Prostate gland (tissue), 2 donors: ENCODE measurements at regions not wholly inside any gene's neighbourhood (a gene's known extent, or its start where the extent isn't known, plus 50 kb on each side); places are given as distances from the start of the nearest gene placed in this dataset.

ENCODE experiments used
- CTCF ChIP-seq, 4 experiments: fragments of 200-600 bp in 2 of 4; fragments of 450-650 bp in 2 of 4; sonication (generic) in 2 of 4; IDR thresholded peaks; 1 replicate in 3 of 4; 2 replicates in 1 of 4; pipeline ENCODE4 v1.5.1; 2016 to 2019; ENCODE audit warnings: antibody characterized with exemption in 4 of 4, mild to moderate bottlenecking in 2 of 4, moderate library complexity in 2 of 4
- POLR2A ChIP-seq: fragments of 450-650 bp; IDR thresholded peaks from one replicate; pipeline ENCODE4 v1.6.1; 2016; ENCODE audit warnings: antibody characterized with exemption, mild to moderate bottlenecking
- POLR2AphosphoS5 ChIP-seq: sonication (generic); formaldehyde crosslinking; IDR thresholded peaks from one replicate; pipeline ENCODE4 v1.6.1; 2017; ENCODE audit warnings: antibody characterized with exemption

DNA sequence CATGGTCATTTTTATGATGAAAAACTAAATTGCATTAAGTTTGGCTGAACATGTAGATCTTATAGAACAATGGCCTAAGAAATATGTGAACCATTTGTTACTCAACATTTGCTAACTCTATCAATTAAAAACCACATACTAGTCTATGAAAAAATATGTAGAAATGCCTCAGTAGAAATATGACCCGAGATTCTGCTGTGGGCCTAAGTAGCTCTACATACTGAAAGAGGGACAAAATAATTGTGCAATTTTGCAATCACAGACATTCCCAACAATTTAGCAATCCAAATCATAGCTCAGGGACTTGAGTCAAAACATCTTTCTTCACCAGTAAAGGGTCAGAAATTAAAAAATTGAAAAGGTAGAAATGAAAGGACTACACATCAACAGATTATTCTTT, 619.0 kb downstream of the FRK start:
- TF ChIP-seq CTCF (IDR thresholded peaks at IDR 0.05): no peak
- no peak for TF ChIP-seq POLR2AphosphoS5
- TF ChIP-seq POLR2A: no peak
